ENCODE measurements at regions not wholly inside any gene's neighbourhood (a gene's known extent, or its start where the extent isn't known, plus 50 kb on each side); places are given as distances from the start of the nearest gene placed in this dataset.

GRCh38 chrX:114332766-114333165 is 251.1 kb upstream of the HTR2C start:
- in situ Hi-C loops (cut with HindIII; ENCODE audit: low pct_unique_long_range_greater_than_20kb, low sequenced_read_pairs) = no loop called here
- no peak for DNase-seq (ENCODE audit: low read depth, low spot score)

- DNase-seq (ENCODE audit: low read depth, low spot score) = no peak
- in situ Hi-C loops (cut with HindIII; ENCODE audit: low pct_unique_long_range_greater_than_20kb, low sequenced_read_pairs) = no loop called here
Measured at GRCh38 chrX:114334473-114334982, 249.4 kb upstream of the HTR2C start.

GRCh38 chrX:114338870-114339269 is 245.0 kb upstream of the HTR2C start:
- in situ Hi-C loops (cut with HindIII; ENCODE audit: low pct_unique_long_range_greater_than_20kb, low sequenced_read_pairs) = no loop called here
- no peak for DNase-seq (ENCODE audit: low read depth, low spot score)

- in situ Hi-C loops (cut with HindIII; ENCODE audit: low pct_unique_long_range_greater_than_20kb, low sequenced_read_pairs) = no loop called here
Measured at GRCh38 chrX:114344756-114345349, 239.0 kb upstream of the HTR2C start.

GRCh38 chrX:114361076-114361725 is 222.7 kb upstream of the HTR2C start:
- in situ Hi-C loops (cut with HindIII; ENCODE audit: low pct_unique_long_range_greater_than_20kb, low sequenced_read_pairs) = no loop called here
- no peak for DNase-seq (ENCODE audit: low read depth, low spot score)

More at GRCh38 chrX:114344756-114345349, 239.0 kb upstream of the HTR2C start:
- DNase-seq (ENCODE audit: low read depth, low spot score) = peak; percentile 69

- no peak for DNase-seq (ENCODE audit: low read depth, low spot score)
- in situ Hi-C loops (cut with HindIII; ENCODE audit: low pct_unique_long_range_greater_than_20kb, low sequenced_read_pairs) = no loop called here
Measured at GRCh38 chrX:114363346-114363745, 220.5 kb upstream of the HTR2C start.

- DNase-seq (ENCODE audit: low read depth, low spot score) = no peak
Measured at GRCh38 chrX:114365065-114365834, 218.6 kb upstream of the HTR2C start.

GRCh38 chrX:114372937-114373336 is 210.9 kb upstream of the HTR2C start:
- in situ Hi-C loops (cut with HindIII; ENCODE audit: low pct_unique_long_range_greater_than_20kb, low sequenced_read_pairs) = no loop called here
- no peak for DNase-seq (ENCODE audit: low read depth, low spot score)

More at GRCh38 chrX:114365065-114365834, 218.6 kb upstream of the HTR2C start:
- in situ Hi-C loops (cut with HindIII; ENCODE audit: low pct_unique_long_range_greater_than_20kb, low sequenced_read_pairs) = no loop called here

GRCh38 chrX:114390251-114390796 is 193.6 kb upstream of the HTR2C start:
- no peak for DNase-seq (ENCODE audit: low read depth, low spot score)
- in situ Hi-C loops (cut with HindIII; ENCODE audit: low pct_unique_long_range_greater_than_20kb, low sequenced_read_pairs) = no loop called here

Small RNAs in the stretch of these regions (small RNA-seq; reads per million reads assigned to genes)
- 0 reads per million in 2 experiments for gene AL953862.1

All from SK-MEL-5 (cell line).